ENCODE measurements at regions not wholly inside any gene's neighbourhood (a gene's known extent, or its start where the extent isn't known, plus 50 kb on each side); places are given as distances from the start of the nearest gene placed in this dataset.

GRCh38 chr12:114476159-114476558 is 70.2 kb upstream of the TBX5 start:
- TF ChIP-seq, protein P1, sequence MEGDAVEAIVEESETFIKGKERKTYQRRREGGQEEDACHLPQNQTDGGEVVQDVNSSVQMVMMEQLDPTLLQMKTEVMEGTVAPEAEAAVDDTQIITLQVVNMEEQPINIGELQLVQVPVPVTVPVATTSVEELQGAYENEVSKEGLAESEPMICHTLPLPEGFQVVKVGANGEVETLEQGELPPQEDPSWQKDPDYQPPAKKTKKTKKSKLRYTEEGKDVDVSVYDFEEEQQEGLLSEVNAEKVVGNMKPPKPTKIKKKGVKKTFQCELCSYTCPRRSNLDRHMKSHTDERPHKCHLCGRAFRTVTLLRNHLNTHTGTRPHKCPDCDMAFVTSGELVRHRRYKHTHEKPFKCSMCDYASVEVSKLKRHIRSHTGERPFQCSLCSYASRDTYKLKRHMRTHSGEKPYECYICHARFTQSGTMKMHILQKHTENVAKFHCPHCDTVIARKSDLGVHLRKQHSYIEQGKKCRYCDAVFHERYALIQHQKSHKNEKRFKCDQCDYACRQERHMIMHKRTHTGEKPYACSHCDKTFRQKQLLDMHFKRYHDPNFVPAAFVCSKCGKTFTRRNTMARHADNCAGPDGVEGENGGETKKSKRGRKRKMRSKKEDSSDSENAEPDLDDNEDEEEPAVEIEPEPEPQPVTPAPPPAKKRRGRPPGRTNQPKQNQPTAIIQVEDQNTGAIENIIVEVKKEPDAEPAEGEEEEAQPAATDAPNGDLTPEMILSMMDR (IDR thresholded peaks at IDR 0.05): no peak
- no peak for TF ChIP-seq POLR2A (IDR thresholded peaks at IDR 0.05)

Measured in lower leg skin (tissue), 3 donors.